Heart left ventricle (tissue), 13 donors: ENCODE measurements at regions not wholly inside any gene's neighbourhood (a gene's known extent, or its start where the extent isn't known, plus 50 kb on each side); places are given as distances from the start of the nearest gene placed in this dataset.

ENCODE experiments used
- POLR2A ChIP-seq, 2 donors: fragments of 450-650 bp; IDR thresholded peaks; one replicate each; pipeline ENCODE4 v1.6.1; 2017; ENCODE audit warnings: antibody characterized with exemption in 2 of 2, mild to moderate bottlenecking in 2 of 2, moderate library complexity in 2 of 2
- TF ChIP-seq, protein P1 (sequence below), 12 donors: fragments of 200-600 bp; sonication (generic) in 4 of 12; IDR thresholded peaks; one replicate each; pipeline versions ENCODE4 v1.5.0 to v1.8.0; 2018 to 2022; ENCODE audit warnings: antibody characterized with exemption in 12 of 12, mild to moderate bottlenecking in 5 of 12
- donor health status: ischemic (EF 13 %, LVEDD 7.1; RV severe dilation, severe dysfunction).
- donor health status: DM: no; HTN: yes; CAD: no.
- donor health status: DM: no; HTN: no; CAD: no.
- donor health status: ischemic (EF 25% LVEDD 6.9; RV normal size, moderate dysfunction).
- donor health status: ischemic (EF 25% LVEDD 5.7; RV mildly dilated, moderate dysfunction).
- donor health status: ischemic (EF 35%, LVEDD 5.7; RV mildly dilated, moderate dysfunction).
- donor health status: nonischemic (EF 11% LVEDD 7.7; RV severe dilation, severe dysfunction).
- donor health status: DM: yes; HTN: yes; CAD: no.
- donor health status: PGD.
- donor health status: ischemic (EF 29% LVEDD 5.4; RV normal size, mild dysfunction).
- donor health status: nonischemic (EF 23%, LVEDD 6.1; RV moderate dilation, normal function).

DNA sequence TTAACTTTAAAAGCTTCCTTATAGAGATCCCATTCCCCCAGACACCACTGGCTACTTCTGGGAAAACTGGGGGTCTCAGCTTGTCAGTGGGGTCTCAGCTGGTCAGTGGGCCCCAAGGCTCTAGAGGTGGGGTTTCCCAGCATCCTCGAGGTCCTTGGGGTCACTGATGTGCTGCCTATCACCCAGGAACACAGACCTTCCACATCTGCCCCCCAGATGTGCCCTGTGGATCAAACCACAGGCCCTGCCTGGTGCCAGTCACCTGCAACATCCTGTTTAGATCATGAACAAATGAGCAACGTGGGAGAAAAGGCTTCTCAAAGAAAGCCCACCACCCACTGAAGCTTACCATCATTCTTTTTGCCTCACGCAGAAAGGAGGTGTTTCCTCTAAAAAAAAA, 165.6 kb upstream of the FSTL4 start:
- TF ChIP-seq POLR2A (IDR thresholded peaks at IDR 0.05), result no peak
- TF ChIP-seq, protein P1, sequence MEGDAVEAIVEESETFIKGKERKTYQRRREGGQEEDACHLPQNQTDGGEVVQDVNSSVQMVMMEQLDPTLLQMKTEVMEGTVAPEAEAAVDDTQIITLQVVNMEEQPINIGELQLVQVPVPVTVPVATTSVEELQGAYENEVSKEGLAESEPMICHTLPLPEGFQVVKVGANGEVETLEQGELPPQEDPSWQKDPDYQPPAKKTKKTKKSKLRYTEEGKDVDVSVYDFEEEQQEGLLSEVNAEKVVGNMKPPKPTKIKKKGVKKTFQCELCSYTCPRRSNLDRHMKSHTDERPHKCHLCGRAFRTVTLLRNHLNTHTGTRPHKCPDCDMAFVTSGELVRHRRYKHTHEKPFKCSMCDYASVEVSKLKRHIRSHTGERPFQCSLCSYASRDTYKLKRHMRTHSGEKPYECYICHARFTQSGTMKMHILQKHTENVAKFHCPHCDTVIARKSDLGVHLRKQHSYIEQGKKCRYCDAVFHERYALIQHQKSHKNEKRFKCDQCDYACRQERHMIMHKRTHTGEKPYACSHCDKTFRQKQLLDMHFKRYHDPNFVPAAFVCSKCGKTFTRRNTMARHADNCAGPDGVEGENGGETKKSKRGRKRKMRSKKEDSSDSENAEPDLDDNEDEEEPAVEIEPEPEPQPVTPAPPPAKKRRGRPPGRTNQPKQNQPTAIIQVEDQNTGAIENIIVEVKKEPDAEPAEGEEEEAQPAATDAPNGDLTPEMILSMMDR (IDR thresholded peaks at IDR 0.05), result no peak
